Neural progenitor cell (in vitro differentiated cells): ENCODE measurements at regions not wholly inside any gene's neighbourhood (a gene's known extent, or its start where the extent isn't known, plus 50 kb on each side); places are given as distances from the start of the nearest gene placed in this dataset.

Source experiments
- DNase-seq: peaks from one replicate; pipeline ENCODE4 v3.0.0-alpha.2; 2016; ENCODE audit warnings: low spot score
- H2AFZ ChIP-seq: fragments of 200-600 bp; sonication (generic); replicated peaks from 2 replicates; pipeline ENCODE4 v1.6.1; 2016; ENCODE audit warnings: antibody characterized with exemption
- H3F3A ChIP-seq: fragments of 200-600 bp; sonication (generic); 2 replicates; pipeline ENCODE4 v1.6.1; 2016; ENCODE audit warnings: antibody characterized with exemption, low read depth
- H3K27ac ChIP-seq: fragments of 200-600 bp; sonication (generic); 2 replicates; pipeline ENCODE4 v1.5.1; 2016; ENCODE audit warnings: mild to moderate bottlenecking
- H3K27me3 ChIP-seq: fragments of 200-600 bp; sonication (generic); 2 replicates; pipeline ENCODE4 v1.6.1; 2016; ENCODE audit warnings: mild to moderate bottlenecking, moderate library complexity
- H3K36me3 ChIP-seq: fragments of 200-600 bp; sonication (generic); 2 replicates; pipeline ENCODE4 v1.5.1; 2016
- H3K4me1 ChIP-seq: fragments of 200-600 bp; sonication (generic); 2 replicates; pipeline ENCODE4 v1.6.1; 2016; ENCODE audit warnings: mixed run types
- H3K4me2 ChIP-seq: fragments of 200-600 bp; sonication (generic); 2 replicates; pipeline ENCODE4 v1.6.1; 2016
- H3K4me3 ChIP-seq: fragments of 200-600 bp; sonication (generic); 2 replicates; pipeline ENCODE4 v1.5.1; 2016
- H3K79me2 ChIP-seq: fragments of 200-600 bp; sonication (generic); 2 replicates; pipeline ENCODE4 v1.6.1; 2016; ENCODE audit warnings: low read depth
- H3K9ac ChIP-seq: fragments of 200-600 bp; sonication (generic); 2 replicates; pipeline ENCODE4 v1.6.1; 2016
- H3K9me3 ChIP-seq: fragments of 200-600 bp; sonication (generic); 2 replicates; pipeline ENCODE4 v1.5.1; 2016; ENCODE audit warnings: low read depth
- H4K20me1 ChIP-seq: fragments of 200-600 bp; sonication (generic); 2 replicates; pipeline ENCODE4 v1.6.1; 2016; ENCODE audit warnings: low read depth
- H3K27ac Mint-ChIP-seq: 3 replicates; pipeline ENCODE4 v1.8.0; 2021; ENCODE audit warnings: mixed read lengths
- H3K27me3 Mint-ChIP-seq: 2 replicates; pipeline ENCODE4 v1.8.0; 2022; ENCODE audit warnings: low read depth, mild to moderate bottlenecking, inconsistent platforms, moderate library complexity, mixed read lengths; ENCODE audit not compliant: insufficient read depth
- H3K36me3 Mint-ChIP-seq: 3 replicates; pipeline ENCODE4 v1.8.0; 2021; ENCODE audit warnings: mixed read lengths
- H3K4me1 Mint-ChIP-seq: 3 replicates; pipeline ENCODE4 v1.8.0; 2021; ENCODE audit warnings: mixed read lengths
- H3K4me3 Mint-ChIP-seq: 3 replicates; pipeline ENCODE4 v1.8.0; 2021; ENCODE audit warnings: mild to moderate bottlenecking, moderate library complexity, mixed read lengths
- H3K9me3 Mint-ChIP-seq: 3 replicates; pipeline ENCODE4 v1.8.0; 2020; ENCODE audit warnings: mixed read lengths
- EZH2 ChIP-seq: fragments of 200-600 bp; sonication (generic); IDR thresholded peaks from 2 replicates; pipeline ENCODE4 v1.6.1; 2017; ENCODE audit warnings: antibody characterized with exemption, mild to moderate bottlenecking, moderate library complexity
- EZH2phosphoT487 ChIP-seq: fragments of 200-600 bp; sonication (generic); IDR thresholded peaks from 2 replicates; pipeline ENCODE4 v1.6.1; 2017; ENCODE audit warnings: antibody characterized with exemption
- TF ChIP-seq, protein P1 (sequence below): fragments of 200-600 bp; sonication (generic); IDR thresholded peaks from 2 replicates; pipeline ENCODE4 v1.5.1; 2017; ENCODE audit warnings: antibody characterized with exemption, mild to moderate bottlenecking

DNA sequence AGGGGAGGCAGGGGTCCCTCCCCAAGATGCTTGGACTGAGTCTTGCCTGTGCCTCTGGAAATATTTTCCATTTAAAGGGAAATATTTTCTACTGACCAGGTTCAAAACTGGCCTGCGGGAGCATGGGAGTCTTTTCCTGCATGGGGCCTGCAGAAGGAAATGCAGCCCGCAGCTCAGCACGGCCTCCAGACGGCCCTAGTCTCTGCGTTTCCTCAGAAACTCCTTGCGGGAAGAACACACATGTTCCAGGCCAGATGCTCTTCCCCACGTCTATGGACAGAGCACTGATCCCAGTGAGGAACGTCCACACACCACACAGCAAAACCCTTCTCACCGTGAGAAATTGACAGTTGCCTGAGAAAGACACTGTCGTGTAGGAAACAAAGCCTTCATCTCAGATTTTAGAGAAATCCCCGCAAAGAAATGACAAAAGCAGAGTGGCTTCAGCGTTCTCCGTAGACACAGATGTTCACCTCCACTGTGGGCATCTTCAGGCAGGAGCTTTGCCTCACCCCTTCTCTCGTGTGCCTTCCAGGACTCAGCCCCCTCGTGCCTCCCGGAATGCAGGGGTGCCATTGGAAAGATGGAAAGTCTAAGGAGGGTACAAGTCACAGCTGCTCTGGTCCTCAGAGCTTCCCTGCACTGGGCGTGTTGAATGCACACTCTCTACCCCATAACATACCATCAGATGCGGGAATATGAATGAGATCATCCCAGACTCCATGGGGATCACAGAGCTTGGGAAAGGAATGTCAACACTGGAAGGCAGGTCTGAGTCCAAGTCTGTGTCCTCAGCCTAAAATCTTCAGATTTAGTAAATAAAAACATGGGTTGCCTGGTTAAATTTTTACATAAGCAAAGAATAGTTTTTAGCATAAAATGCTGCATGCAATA is 438.7 kb upstream of the SALL3 start:
- H3K27ac Mint-ChIP-seq, result peak overlapping the region; percentile 64
- H3K79me2 ChIP-seq, result no peaks in the 10 kb centered on the region
- H3K4me1 ChIP-seq, result no peaks in the 10 kb centered on the region
- H3K36me3 Mint-ChIP-seq, result no peaks in the 10 kb centered on the region
- no peaks in the 10 kb centered on the region for H3K27me3 ChIP-seq
- no peak overlapping the region for H3K4me2 ChIP-seq
- no peaks in the 10 kb centered on the region for H4K20me1 ChIP-seq
- TF ChIP-seq EZH2 (no peak), EZH2phosphoT487 (no peak)
- TF ChIP-seq, protein P1, sequence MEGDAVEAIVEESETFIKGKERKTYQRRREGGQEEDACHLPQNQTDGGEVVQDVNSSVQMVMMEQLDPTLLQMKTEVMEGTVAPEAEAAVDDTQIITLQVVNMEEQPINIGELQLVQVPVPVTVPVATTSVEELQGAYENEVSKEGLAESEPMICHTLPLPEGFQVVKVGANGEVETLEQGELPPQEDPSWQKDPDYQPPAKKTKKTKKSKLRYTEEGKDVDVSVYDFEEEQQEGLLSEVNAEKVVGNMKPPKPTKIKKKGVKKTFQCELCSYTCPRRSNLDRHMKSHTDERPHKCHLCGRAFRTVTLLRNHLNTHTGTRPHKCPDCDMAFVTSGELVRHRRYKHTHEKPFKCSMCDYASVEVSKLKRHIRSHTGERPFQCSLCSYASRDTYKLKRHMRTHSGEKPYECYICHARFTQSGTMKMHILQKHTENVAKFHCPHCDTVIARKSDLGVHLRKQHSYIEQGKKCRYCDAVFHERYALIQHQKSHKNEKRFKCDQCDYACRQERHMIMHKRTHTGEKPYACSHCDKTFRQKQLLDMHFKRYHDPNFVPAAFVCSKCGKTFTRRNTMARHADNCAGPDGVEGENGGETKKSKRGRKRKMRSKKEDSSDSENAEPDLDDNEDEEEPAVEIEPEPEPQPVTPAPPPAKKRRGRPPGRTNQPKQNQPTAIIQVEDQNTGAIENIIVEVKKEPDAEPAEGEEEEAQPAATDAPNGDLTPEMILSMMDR, result no peak
- no peaks in the 10 kb centered on the region for H3F3A ChIP-seq
- no peak overlapping the region for H2AFZ ChIP-seq
- DNase-seq, result no peak
- no peak overlapping the region for H3K4me3 ChIP-seq
- H3K9me3 ChIP-seq, result no peaks in the 10 kb centered on the region
- H3K27me3 Mint-ChIP-seq, result peaks cover 6% of the 10 kb centered on the region
- peaks cover 24% of the 10 kb centered on the region for H3K4me1 Mint-ChIP-seq
- no peak overlapping the region for H3K9ac ChIP-seq
- H3K9me3 Mint-ChIP-seq, result no peaks in the 10 kb centered on the region
- no peaks in the 10 kb centered on the region for H3K36me3 ChIP-seq
- H3K4me3 Mint-ChIP-seq, result no peak overlapping the region
- H3K27ac ChIP-seq, result no peak overlapping the region

DNA sequence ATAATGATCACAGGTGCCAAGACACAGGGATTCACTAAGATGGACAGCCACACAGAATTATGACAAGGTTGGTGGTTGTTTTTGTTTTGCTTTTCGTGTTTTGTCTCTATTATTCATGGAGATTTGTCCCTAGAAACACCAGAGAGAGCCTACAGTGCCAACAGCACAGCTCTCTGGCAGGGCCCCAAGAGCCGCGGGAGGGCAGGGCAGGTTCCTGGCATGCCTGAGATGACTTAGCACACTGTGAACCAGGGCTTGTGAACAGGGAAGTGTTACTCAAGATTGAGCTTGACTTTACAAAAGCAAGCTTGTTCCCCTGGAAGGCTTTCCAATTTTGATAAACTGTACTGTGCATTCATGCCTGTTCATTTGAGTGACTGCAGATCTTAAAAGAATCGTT is 437.4 kb upstream of the SALL3 start:
- TF ChIP-seq EZH2 (no peak), EZH2phosphoT487 (no peak)
- TF ChIP-seq, protein P1, result no peak
- Mint-ChIP-seq H3K4me1 (peaks cover 25% of the 10 kb centered on the region), H3K27ac (peak overlapping the region; percentile 35), H3K9me3 (no peaks in the 10 kb centered on the region), H3K27me3 (peaks cover 6% of the 10 kb centered on the region), H3K36me3 (no peaks in the 10 kb centered on the region), H3K4me3 (no peak overlapping the region)
- no peaks in the 10 kb centered on the region for H3K27me3 ChIP-seq
- H3F3A ChIP-seq, result no peaks in the 10 kb centered on the region
- H3K79me2 ChIP-seq, result no peaks in the 10 kb centered on the region
- no peaks in the 10 kb centered on the region for H3K4me1 ChIP-seq
- no peak overlapping the region for H3K4me2 ChIP-seq
- peak overlapping the region; percentile 42 for H2AFZ ChIP-seq
- H3K4me3 ChIP-seq, result no peak overlapping the region
- no peak overlapping the region for H3K27ac ChIP-seq
- H3K9ac ChIP-seq, result no peak overlapping the region
- no peak for DNase-seq
- no peaks in the 10 kb centered on the region for H3K36me3 ChIP-seq
- H4K20me1 ChIP-seq, result no peaks in the 10 kb centered on the region
- no peaks in the 10 kb centered on the region for H3K9me3 ChIP-seq

DNA sequence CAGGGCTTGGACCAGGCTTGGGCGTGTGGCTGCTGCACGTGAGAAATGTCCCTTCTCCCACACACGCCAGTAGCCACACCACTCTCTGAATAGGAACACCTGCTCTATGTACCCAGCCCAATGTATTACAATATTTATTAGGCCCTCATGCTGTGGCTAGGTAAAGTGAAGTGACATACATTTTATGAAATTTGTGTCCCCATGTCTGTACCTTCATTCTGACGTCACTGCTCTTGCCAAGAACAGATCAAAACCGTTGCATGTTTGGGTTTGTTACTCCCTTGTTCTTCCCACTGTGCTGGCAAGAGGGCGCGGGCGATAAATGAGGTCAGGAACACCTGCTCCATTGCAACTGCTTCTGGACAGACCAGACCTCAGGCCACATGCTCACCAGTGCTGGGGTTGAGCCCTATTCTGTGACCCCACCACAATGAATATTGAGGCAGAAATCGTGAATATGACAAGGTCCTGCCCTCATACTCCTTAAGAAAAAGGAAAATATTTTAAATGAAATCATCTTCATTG is 436.4 kb upstream of the SALL3 start:
- Histone ChIP-seq H3K27ac (no peak overlapping the region), H3K4me2 (no peak overlapping the region), H3K9ac (no peak overlapping the region), H3K4me3 (no peak overlapping the region), H3K36me3 (no peaks in the 10 kb centered on the region), H4K20me1 (no peaks in the 10 kb centered on the region), H3K79me2 (no peaks in the 10 kb centered on the region), H3F3A (no peaks in the 10 kb centered on the region), H3K4me1 (no peaks in the 10 kb centered on the region), H3K9me3 (no peaks in the 10 kb centered on the region), H3K27me3 (no peaks in the 10 kb centered on the region), H2AFZ (no peak overlapping the region)
- Mint-ChIP-seq H3K4me3 (no peak overlapping the region), H3K4me1 (peaks cover 29% of the 10 kb centered on the region), H3K36me3 (no peaks in the 10 kb centered on the region), H3K27me3 (peaks cover 6% of the 10 kb centered on the region), H3K27ac (no peak overlapping the region), H3K9me3 (no peaks in the 10 kb centered on the region)
- no peak for TF ChIP-seq EZH2
- TF ChIP-seq, protein P1, result no peak
- no peak for TF ChIP-seq EZH2phosphoT487
- no peak for DNase-seq
